GM12892 (cell line): ENCODE measurements at regions not wholly inside any gene's neighbourhood (a gene's known extent, or its start where the extent isn't known, plus 50 kb on each side); places are given as distances from the start of the nearest gene placed in this dataset.

ENCODE experiments used
- POLR2A ChIP-seq: IDR thresholded peaks from 2 replicates; pipeline ENCODE4 v1.6.1; 2011; ENCODE audit warnings: low read depth, low read length, control low read depth
- TAF1 ChIP-seq: IDR thresholded peaks from 2 replicates; pipeline ENCODE4 v1.6.1; 2011; ENCODE audit warnings: low read depth, mild to moderate bottlenecking, control low read depth, low read length, borderline replicate concordance

GRCh38 chr6:41441598-41442351, 104.4 kb upstream of the FOXP4 start:
- TF ChIP-seq POLR2A (no peak), TAF1 (no peak)
